AG04450 (cell line): ENCODE measurements at regions not wholly inside any gene's neighbourhood (a gene's known extent, or its start where the extent isn't known, plus 50 kb on each side); places are given as distances from the start of the nearest gene placed in this dataset.

ENCODE experiments used
- CTCF ChIA-PET: fragments of 300-600, 350-600 bp; formaldehyde crosslinking; extraction: SDS; loops from one replicate; lab custom pipeline; 2022; ENCODE audit warnings: antibody characterized with exemption, inconsistent platforms; lab: Charles Lee
- POLR2A ChIA-PET: fragments of 350-600 bp; formaldehyde crosslinking; extraction: SDS; loops from one replicate; lab custom pipeline; 2021; ENCODE audit warnings: antibody characterized with exemption, inconsistent platforms; lab: Yijun Ruan, JAX
- DNase-seq: peaks from one replicate; pipeline ENCODE4 v3.0.0-alpha.2; 2011; ENCODE audit warnings: low read depth, low spot score
- H3K27ac ChIP-seq: one replicate; pipeline ENCODE4 v1.5.1; 2012; ENCODE audit warnings: low read depth, low read length, control low read depth
- H3K27me3 ChIP-seq: one replicate; pipeline ENCODE4 v1.6.0; 2012; ENCODE audit warnings: low read length; ENCODE audit not compliant: control insufficient read depth, insufficient read depth
- H3K4me3 ChIP-seq: 2 replicates; pipeline ENCODE4 v1.5.1; 2011; ENCODE audit warnings: mild to moderate bottlenecking, low read depth, low read length, control low read depth
- H3K9me3 ChIP-seq: 2 replicates; pipeline ENCODE4 v1.5.1; 2012; ENCODE audit warnings: low read length; ENCODE audit not compliant: control insufficient read depth, insufficient read depth
- CTCF ChIP-seq: IDR thresholded peaks from 2 replicates; pipeline ENCODE4 v1.5.1; 2011; ENCODE audit warnings: low read depth, low read length, control low read depth, inconsistent platforms

GRCh38 chr9:108512426-108513173 is 343.2 kb downstream of the ACTL7B start:
- no peaks in the 10 kb centered on the region for H3K27me3 ChIP-seq
- TF ChIP-seq CTCF = no peak
- H3K27ac ChIP-seq = no peak overlapping the region
- POLR2A ChIA-PET = interaction anchor here (0.6 kb wide), 1 partner anchor 774 kb away, joined by 4 read pairs; no protein-coding TSS in a partner anchor
- DNase-seq = no peak
- H3K4me3 ChIP-seq = no peak overlapping the region
- H3K9me3 ChIP-seq = no peaks in the 10 kb centered on the region
- CTCF ChIA-PET = interaction anchor here (1.1 kb wide), 1 partner anchor 21 kb away, joined by 5 read pairs; no protein-coding TSS in a partner anchor

- H3K9me3 ChIP-seq = no peaks in the 10 kb centered on the region
- no peak for TF ChIP-seq CTCF
- peak; percentile 24 for DNase-seq
- no peak overlapping the region for H3K4me3 ChIP-seq
- ChIA-PET POLR2A (no interaction called here), CTCF (no interaction called here)
- no peak overlapping the region for H3K27ac ChIP-seq
- no peaks in the 10 kb centered on the region for H3K27me3 ChIP-seq
These were observed 344.5 kb downstream of the ACTL7B start for GRCh38 chr9:108511307-108511706.

GRCh38 chr9:108496846-108497245 is 358.9 kb downstream of the ACTL7B start:
- Histone ChIP-seq H3K27ac (no peak overlapping the region), H3K4me3 (no peak overlapping the region), H3K9me3 (peaks cover 10% of the 10 kb centered on the region), H3K27me3 (no peaks in the 10 kb centered on the region)
- no peak for DNase-seq
- POLR2A ChIA-PET = interaction anchor here (0.7 kb wide), 1 partner anchor 58 kb away, joined by 3 read pairs; no protein-coding TSS in a partner anchor
- CTCF ChIA-PET = interaction anchor here (1.4 kb wide), 1 partner anchor 1012 kb away, joined by 3 read pairs; no protein-coding TSS in a partner anchor
- no peak for TF ChIP-seq CTCF

- no peaks in the 10 kb centered on the region for H3K9me3 ChIP-seq
- no peak for DNase-seq
- TF ChIP-seq CTCF = no peak
- H3K4me3 ChIP-seq = no peak overlapping the region
- H3K27ac ChIP-seq = no peak overlapping the region
- ChIA-PET CTCF (no interaction called here), POLR2A (no interaction called here)
- H3K27me3 ChIP-seq = no peaks in the 10 kb centered on the region
These were observed 366.2 kb downstream of the ACTL7B start for GRCh38 chr9:108489567-108489966.

GRCh38 chr9:108486831-108487230 is 369.0 kb downstream of the ACTL7B start:
- no peak for DNase-seq
- ChIA-PET POLR2A (no interaction called here), CTCF (no interaction called here)
- Histone ChIP-seq H3K27me3 (no peaks in the 10 kb centered on the region), H3K9me3 (no peaks in the 10 kb centered on the region), H3K27ac (no peak overlapping the region), H3K4me3 (no peak overlapping the region)
- TF ChIP-seq CTCF = no peak
